ENCODE measurements at regions not wholly inside any gene's neighbourhood (a gene's known extent, or its start where the extent isn't known, plus 50 kb on each side); places are given as distances from the start of the nearest gene placed in this dataset.

DNA sequence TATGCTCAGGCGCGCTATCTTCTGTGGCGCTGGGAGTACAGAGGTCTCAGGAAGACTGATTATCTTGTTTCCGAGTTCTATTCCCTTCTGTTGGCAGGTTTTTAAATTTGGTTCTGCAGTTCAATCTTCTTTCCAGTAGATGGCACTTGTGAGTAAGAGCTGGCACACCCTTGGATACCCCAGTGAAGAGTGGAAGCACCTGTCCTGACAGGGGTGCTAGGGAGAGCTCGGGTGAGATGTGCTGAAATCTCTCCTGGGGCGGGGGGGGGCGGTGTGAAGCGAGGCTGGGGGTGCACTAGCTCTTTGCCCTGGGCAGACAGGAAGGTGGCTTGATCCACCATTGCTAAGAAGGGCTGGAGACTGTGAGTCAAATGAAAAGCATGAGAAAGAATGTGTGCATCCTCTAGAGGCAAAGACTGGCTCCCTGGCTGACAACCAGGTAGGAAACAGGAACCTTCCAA, 679.9 kb upstream of the CCDC179 start:
- no peaks in the 10 kb centered on the region for H3K36me3 ChIP-seq (ENCODE audit: control insufficient read depth, insufficient read depth, low read length)
- H3K4me3 ChIP-seq (replicated peaks; ENCODE audit: low read depth, low read length) = no peak overlapping the region
- no peak for DNase-seq (ENCODE audit: extremely low read depth, insufficient read length)
- H3K27me3 ChIP-seq (replicated peaks; ENCODE audit: control insufficient read depth, insufficient read depth, low read length) = no peaks in the 10 kb centered on the region
- TF ChIP-seq, protein P1, sequence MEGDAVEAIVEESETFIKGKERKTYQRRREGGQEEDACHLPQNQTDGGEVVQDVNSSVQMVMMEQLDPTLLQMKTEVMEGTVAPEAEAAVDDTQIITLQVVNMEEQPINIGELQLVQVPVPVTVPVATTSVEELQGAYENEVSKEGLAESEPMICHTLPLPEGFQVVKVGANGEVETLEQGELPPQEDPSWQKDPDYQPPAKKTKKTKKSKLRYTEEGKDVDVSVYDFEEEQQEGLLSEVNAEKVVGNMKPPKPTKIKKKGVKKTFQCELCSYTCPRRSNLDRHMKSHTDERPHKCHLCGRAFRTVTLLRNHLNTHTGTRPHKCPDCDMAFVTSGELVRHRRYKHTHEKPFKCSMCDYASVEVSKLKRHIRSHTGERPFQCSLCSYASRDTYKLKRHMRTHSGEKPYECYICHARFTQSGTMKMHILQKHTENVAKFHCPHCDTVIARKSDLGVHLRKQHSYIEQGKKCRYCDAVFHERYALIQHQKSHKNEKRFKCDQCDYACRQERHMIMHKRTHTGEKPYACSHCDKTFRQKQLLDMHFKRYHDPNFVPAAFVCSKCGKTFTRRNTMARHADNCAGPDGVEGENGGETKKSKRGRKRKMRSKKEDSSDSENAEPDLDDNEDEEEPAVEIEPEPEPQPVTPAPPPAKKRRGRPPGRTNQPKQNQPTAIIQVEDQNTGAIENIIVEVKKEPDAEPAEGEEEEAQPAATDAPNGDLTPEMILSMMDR (IDR thresholded peaks at IDR 0.05; ENCODE audit: insufficient read depth, low read length, poor library complexity, severe bottlenecking) = peak; percentile 79

DNA sequence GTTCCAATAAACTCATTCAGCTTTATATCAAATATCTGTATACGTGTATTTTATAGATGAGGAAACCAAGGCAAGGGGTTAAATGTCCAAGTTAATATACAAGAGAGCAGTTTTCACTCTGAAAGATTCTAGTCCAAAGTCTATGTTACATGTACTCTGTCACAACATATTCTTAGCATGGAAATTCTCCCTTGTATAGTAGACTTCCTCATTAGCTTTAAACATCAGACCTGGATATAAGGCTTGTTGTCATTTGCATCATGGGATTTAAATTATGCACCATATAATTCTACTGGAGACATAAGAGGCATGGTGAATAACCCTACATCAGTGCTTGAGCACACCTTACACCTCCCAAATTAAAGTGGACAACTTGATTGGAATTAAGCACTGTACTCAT, 681.9 kb upstream of the CCDC179 start:
- DNase-seq (ENCODE audit: extremely low read depth, insufficient read length) = no peak
- Histone ChIP-seq H3K36me3 (ENCODE audit: control insufficient read depth, insufficient read depth, low read length) (no peaks in the 10 kb centered on the region), H3K4me3 (replicated peaks; ENCODE audit: low read depth, low read length) (no peak overlapping the region), H3K27me3 (replicated peaks; ENCODE audit: control insufficient read depth, insufficient read depth, low read length) (no peaks in the 10 kb centered on the region)
- TF ChIP-seq, protein P1 (IDR thresholded peaks at IDR 0.05; ENCODE audit: insufficient read depth, low read length, poor library complexity, severe bottlenecking) = no peak

DNA sequence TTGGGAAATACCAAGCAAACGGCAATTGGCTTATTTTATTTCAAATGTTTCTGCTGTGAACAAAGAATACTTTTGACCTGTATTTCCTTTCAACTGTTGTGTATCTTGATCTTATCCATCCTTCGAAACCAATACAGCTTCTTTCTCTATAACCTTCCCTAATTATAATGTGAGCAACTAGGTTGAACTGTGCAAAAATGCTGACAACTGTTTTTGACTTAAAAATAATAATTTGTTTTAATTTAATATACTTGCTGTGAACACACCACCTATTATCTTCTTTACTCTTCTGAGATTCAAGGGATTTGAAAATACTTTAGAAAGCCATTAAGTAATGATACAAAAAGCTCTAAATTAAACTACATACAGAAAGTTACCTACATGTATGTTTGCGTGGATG, 682.5 kb upstream of the CCDC179 start:
- TF ChIP-seq, protein P1 (IDR thresholded peaks at IDR 0.05; ENCODE audit: insufficient read depth, low read length, poor library complexity, severe bottlenecking) = no peak
- no peaks in the 10 kb centered on the region for H3K36me3 ChIP-seq (ENCODE audit: control insufficient read depth, insufficient read depth, low read length)
- no peak overlapping the region for H3K4me3 ChIP-seq (replicated peaks; ENCODE audit: low read depth, low read length)
- no peaks in the 10 kb centered on the region for H3K27me3 ChIP-seq (replicated peaks; ENCODE audit: control insufficient read depth, insufficient read depth, low read length)
- no peak for DNase-seq (ENCODE audit: extremely low read depth, insufficient read length)

DNA sequence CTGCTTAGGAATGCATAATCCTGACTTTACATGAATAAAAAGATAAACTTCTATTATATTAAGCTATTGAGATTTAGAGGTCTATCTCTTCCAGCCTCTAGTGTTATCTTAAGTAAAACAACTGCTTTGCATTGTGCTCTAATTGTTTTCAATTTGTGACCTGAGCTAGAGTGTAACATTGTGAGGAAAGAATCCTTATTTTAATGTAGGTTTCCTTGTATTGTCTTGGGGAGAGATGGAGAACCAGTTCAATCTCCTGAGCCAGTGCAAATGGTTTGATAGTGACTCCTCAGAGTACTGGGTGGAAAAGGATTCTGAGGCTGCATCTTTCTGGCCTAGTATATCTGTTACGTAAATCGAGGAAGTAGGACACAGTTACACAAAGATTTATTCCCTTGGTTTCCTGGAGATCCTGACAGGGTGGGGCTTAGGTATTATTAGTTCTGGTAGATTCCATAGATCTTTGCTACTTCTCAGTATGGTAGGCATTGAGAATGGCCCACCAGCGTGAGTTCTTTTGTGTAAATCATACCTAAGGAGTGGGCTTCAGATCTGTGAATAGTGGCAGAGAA, 683.5 kb upstream of the CCDC179 start:
- TF ChIP-seq, protein P1 (IDR thresholded peaks at IDR 0.05; ENCODE audit: insufficient read depth, low read length, poor library complexity, severe bottlenecking) = no peak
- H3K27me3 ChIP-seq (replicated peaks; ENCODE audit: control insufficient read depth, insufficient read depth, low read length) = no peaks in the 10 kb centered on the region
- no peak for DNase-seq (ENCODE audit: extremely low read depth, insufficient read length)
- no peak overlapping the region for H3K4me3 ChIP-seq (replicated peaks; ENCODE audit: low read depth, low read length)
- no peaks in the 10 kb centered on the region for H3K36me3 ChIP-seq (ENCODE audit: control insufficient read depth, insufficient read depth, low read length)

DNA sequence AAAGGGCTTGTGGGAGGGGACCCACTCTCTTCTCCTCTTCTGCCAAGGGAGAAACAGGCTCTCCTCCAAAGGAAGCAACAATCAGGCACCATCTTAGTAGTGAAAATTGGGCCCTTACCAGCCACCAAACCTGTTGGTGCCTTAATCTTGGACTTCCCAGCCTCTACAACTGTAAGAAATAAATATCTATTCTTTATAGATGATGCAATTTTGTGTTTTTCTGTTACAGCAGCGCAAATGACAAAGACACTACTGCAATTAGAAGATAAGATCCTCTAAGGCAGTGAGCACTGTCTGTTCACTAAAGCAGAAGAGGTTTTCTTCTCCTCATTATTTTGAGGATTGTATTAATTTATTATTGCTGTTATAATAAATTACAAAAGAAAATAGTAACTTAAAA, 691.4 kb upstream of the CCDC179 start:
- DNase-seq (ENCODE audit: extremely low read depth, insufficient read length) = no peak
- Histone ChIP-seq H3K4me3 (replicated peaks; ENCODE audit: low read depth, low read length) (no peak overlapping the region), H3K36me3 (ENCODE audit: control insufficient read depth, insufficient read depth, low read length) (no peaks in the 10 kb centered on the region), H3K27me3 (replicated peaks; ENCODE audit: control insufficient read depth, insufficient read depth, low read length) (no peaks in the 10 kb centered on the region)
- TF ChIP-seq, protein P1 (IDR thresholded peaks at IDR 0.05; ENCODE audit: insufficient read depth, low read length, poor library complexity, severe bottlenecking) = no peak

DNA sequence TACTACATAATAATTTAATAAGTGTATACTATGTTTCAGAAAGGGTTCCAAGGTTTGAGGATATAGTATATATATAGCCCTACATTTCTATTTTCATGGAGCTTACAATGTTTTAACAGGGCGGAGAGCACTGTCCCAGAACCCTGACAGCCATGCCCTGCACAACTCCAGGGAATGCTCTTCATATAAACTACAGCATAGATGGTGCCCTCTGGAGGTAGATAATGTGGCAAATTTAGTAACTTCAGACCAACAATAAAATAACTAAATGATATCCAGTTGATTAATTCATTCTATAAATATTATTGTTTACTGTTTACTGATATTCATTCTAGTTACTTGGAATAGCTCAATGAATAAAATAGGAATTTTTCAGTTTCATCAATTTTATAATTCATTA, 693.7 kb upstream of the CCDC179 start:
- no peaks in the 10 kb centered on the region for H3K36me3 ChIP-seq (ENCODE audit: control insufficient read depth, insufficient read depth, low read length)
- H3K4me3 ChIP-seq (replicated peaks; ENCODE audit: low read depth, low read length) = no peak overlapping the region
- DNase-seq (ENCODE audit: extremely low read depth, insufficient read length) = no peak
- TF ChIP-seq, protein P1 (IDR thresholded peaks at IDR 0.05; ENCODE audit: insufficient read depth, low read length, poor library complexity, severe bottlenecking) = no peak
- no peaks in the 10 kb centered on the region for H3K27me3 ChIP-seq (replicated peaks; ENCODE audit: control insufficient read depth, insufficient read depth, low read length)

Measured in GM06990 (cell line).